HEK293 (cell line): ENCODE measurements at regions not wholly inside any gene's neighbourhood (a gene's known extent, or its start where the extent isn't known, plus 50 kb on each side); places are given as distances from the start of the nearest gene placed in this dataset.

Source experiments
- CTCF ChIA-PET: fragments of 350-600 bp; formaldehyde crosslinking; extraction: SDS; loops from one replicate; lab custom pipeline; 2021; ENCODE audit warnings: antibody characterized with exemption; lab: Yijun Ruan, JAX
- POLR2A ChIA-PET: fragments of 300-600 bp; formaldehyde crosslinking; extraction: SDS; loops from one replicate; lab custom pipeline; 2020; ENCODE audit warnings: antibody characterized with exemption, inconsistent platforms; lab: Yijun Ruan, JAX
- H3K27ac ChIP-seq: fragments of 200-500 bp; sonication (Bioruptor generic); 2 replicates; pipeline ENCODE4 v1.5.1; 2014; ENCODE audit warnings: low read depth, low read length, control low read depth, inconsistent platforms; ENCODE audit errors: extremely low read depth
- H3K36me3 ChIP-seq, 2 experiments: fragments of 200-500 bp in 1 of 2; sonication (Bioruptor generic) in 1 of 2; 1 replicate in 1 of 2; 2 replicates in 1 of 2; pipeline ENCODE4 v1.5.1; 2014 to 2017; ENCODE audit warnings: inconsistent platforms in 2 of 2, low read length in 2 of 2; ENCODE audit not compliant: control insufficient read depth in 2 of 2, insufficient read depth in 1 of 2
- H3K4me1 ChIP-seq: fragments of 200-500 bp; sonication (Bioruptor generic); 2 replicates; pipeline ENCODE4 v1.5.1; 2014; ENCODE audit warnings: mild to moderate bottlenecking, low read length, inconsistent platforms; ENCODE audit not compliant: control insufficient read depth, insufficient read depth
- H3K4me3 ChIP-seq: 2 replicates; pipeline ENCODE4 v1.5.1; 2011; ENCODE audit warnings: low read depth, mild to moderate bottlenecking, control low read depth, low read length, moderate library complexity
- H3K9me3 ChIP-seq: fragments of 200-500 bp; sonication (Bioruptor generic); 2 replicates; pipeline ENCODE4 v1.5.1; 2014; ENCODE audit warnings: low read depth, low read length, inconsistent platforms; ENCODE audit not compliant: control insufficient read depth, insufficient read depth
- BCL11A ChIP-seq: fragments of 450-650 bp; formaldehyde crosslinking; IDR thresholded peaks from 2 replicates; pipeline ENCODE4 v1.5.1; 2016; ENCODE audit warnings: low read depth, missing biosample characterization, missing genetic modification characterization
- BCL6B ChIP-seq: fragments of 450-650 bp; formaldehyde crosslinking; IDR thresholded peaks from 2 replicates; pipeline ENCODE4 v1.5.1; 2017; ENCODE audit warnings: missing biosample characterization, missing genetic modification characterization
- HOXC10 ChIP-seq: sonication (generic); formaldehyde crosslinking; IDR thresholded peaks from 2 replicates; pipeline ENCODE4 v1.8.1; 2023; ENCODE audit warnings: mild to moderate bottlenecking, missing genetic modification reagents
- INSM2 ChIP-seq: fragments of 450-650 bp; formaldehyde crosslinking; IDR thresholded peaks from 2 replicates; pipeline ENCODE4 v1.5.1; 2016; ENCODE audit warnings: missing biosample characterization, missing genetic modification characterization
- REPIN1 ChIP-seq: fragments of 450-650 bp; formaldehyde crosslinking; IDR thresholded peaks from 2 replicates; pipeline ENCODE4 v1.5.1; 2017; ENCODE audit warnings: missing biosample characterization, missing genetic modification characterization, low read depth
- YY1 ChIP-seq: fragments of 450-650 bp; formaldehyde crosslinking; IDR thresholded peaks from 2 replicates; pipeline ENCODE4 v1.5.1; 2018; ENCODE audit warnings: missing biosample characterization, missing genetic modification characterization
- ZBTB11 ChIP-seq: fragments of 450-650 bp; formaldehyde crosslinking; conservative IDR thresholded peaks from 2 replicates; pipeline ENCODE4 v1.5.1; 2016; ENCODE audit warnings: low read depth, missing biosample characterization, missing genetic modification characterization
- ZBTB20 ChIP-seq: fragments of 450-650 bp; formaldehyde crosslinking; IDR thresholded peaks from 2 replicates; pipeline ENCODE4 v1.5.1; 2016; ENCODE audit warnings: missing biosample characterization, missing genetic modification characterization
- ZBTB26 ChIP-seq: fragments of 450-650 bp; formaldehyde crosslinking; optimal IDR thresholded peaks from 2 replicates; pipeline ENCODE3; 2016; ENCODE audit warnings: missing biosample characterization, mild to moderate bottlenecking, missing genetic modification characterization
- ZFP69B ChIP-seq: fragments of 450-650 bp; formaldehyde crosslinking; IDR thresholded peaks from 2 replicates; pipeline ENCODE4 v1.5.1; 2016; ENCODE audit warnings: missing biosample characterization, missing genetic modification characterization
- ZNF2 ChIP-seq: fragments of 450-650 bp; formaldehyde crosslinking; IDR thresholded peaks from 2 replicates; pipeline ENCODE4 v1.5.1; 2016; ENCODE audit warnings: missing biosample characterization, missing genetic modification characterization
- ZNF24 ChIP-seq: fragments of 450-650 bp; formaldehyde crosslinking; IDR thresholded peaks from 2 replicates; pipeline ENCODE4 v1.5.1; 2016; ENCODE audit warnings: missing biosample characterization, missing genetic modification characterization
- ZNF350 ChIP-seq: fragments of 450-650 bp; formaldehyde crosslinking; IDR thresholded peaks from 2 replicates; pipeline ENCODE4 v1.5.0; 2017; ENCODE audit warnings: missing biosample characterization, mild to moderate bottlenecking, missing genetic modification characterization
- ZNF366 ChIP-seq: fragments of 450-650 bp; formaldehyde crosslinking; conservative IDR thresholded peaks from 2 replicates; pipeline ENCODE4 v1.5.1; 2016; ENCODE audit warnings: missing biosample characterization, missing genetic modification characterization
- ZNF398 ChIP-seq: fragments of 450-650 bp; formaldehyde crosslinking; IDR thresholded peaks from 2 replicates; pipeline ENCODE4 v1.5.1; 2017; ENCODE audit warnings: missing biosample characterization, missing genetic modification characterization
- ZNF549 ChIP-seq: fragments of 450-650 bp; IDR thresholded peaks from 2 replicates; pipeline ENCODE4 v1.5.1; 2018; ENCODE audit warnings: missing biosample characterization, missing genetic modification characterization, mild to moderate bottlenecking, inconsistent platforms, moderate library complexity
- ZNF560 ChIP-seq: fragments of 450-650 bp; formaldehyde crosslinking; IDR thresholded peaks from 2 replicates; pipeline ENCODE4 v1.5.1; 2017; ENCODE audit warnings: missing biosample characterization, missing genetic modification characterization, borderline replicate concordance
- ZNF561 ChIP-seq: fragments of 450-650 bp; IDR thresholded peaks from 2 replicates; pipeline ENCODE4 v1.5.1; 2018; ENCODE audit warnings: missing biosample characterization, missing genetic modification characterization, borderline replicate concordance
- ZNF585B ChIP-seq: fragments of 450-650 bp; formaldehyde crosslinking; IDR thresholded peaks from 2 replicates; pipeline ENCODE4 v1.5.1; 2016; ENCODE audit warnings: missing biosample characterization, missing genetic modification characterization
- ZNF626 ChIP-seq: fragments of 450-650 bp; sonication (Bioruptor Pico); formaldehyde crosslinking; IDR thresholded peaks from 2 replicates; pipeline ENCODE4 v1.5.1; 2018; ENCODE audit warnings: missing biosample characterization, missing genetic modification characterization, inconsistent platforms
- ZNF658 ChIP-seq: fragments of 450-650 bp; formaldehyde crosslinking; IDR thresholded peaks from 2 replicates; pipeline ENCODE4; 2016; ENCODE audit warnings: missing biosample characterization, missing genetic modification characterization
- ZNF692 ChIP-seq: fragments of 450-650 bp; formaldehyde crosslinking; IDR thresholded peaks from 2 replicates; pipeline ENCODE4 v1.5.1; 2016; ENCODE audit warnings: missing biosample characterization, missing genetic modification characterization
- ZNF707 ChIP-seq: fragments of 450-650 bp; formaldehyde crosslinking; IDR thresholded peaks from 2 replicates; pipeline ENCODE4 v1.5.1; 2016; ENCODE audit warnings: missing biosample characterization, missing genetic modification characterization
- ZSCAN23 ChIP-seq: fragments of 450-650 bp; formaldehyde crosslinking; IDR thresholded peaks from 2 replicates; pipeline ENCODE4 v1.5.1; 2016; ENCODE audit warnings: missing biosample characterization, missing genetic modification characterization
- ZXDB ChIP-seq: fragments of 450-650 bp; formaldehyde crosslinking; IDR thresholded peaks from 2 replicates; pipeline ENCODE4 v1.5.1; 2016; ENCODE audit warnings: missing biosample characterization, missing genetic modification characterization

GRCh38 chr3:188947401-188948280 lies 224.1 kb upstream of the TPRG1 start (continued):
- TF ChIP-seq ZNF398 = 0 out of 2 replicates have a peak, but pooled peaks have one; percentile 8
- peak; percentile 77 for TF ChIP-seq ZXDB
- no peak for TF ChIP-seq ZNF626 (tag by site-specific recombination)
- no peak for TF ChIP-seq INSM2 (tag by site-specific recombination)
- TF ChIP-seq ZNF585B (tag by site-specific recombination) = no peak
- TF ChIP-seq YY1 (tag by site-specific recombination) = peak; percentile 55; the same call in 1 of the 2 replicates
- TF ChIP-seq ZNF549 (tag by site-specific recombination) = no peak
- TF ChIP-seq ZBTB20 = peak; percentile 39; the same call in 1 of the 2 replicates
- TF ChIP-seq ZNF658 (tag by site-specific recombination) = no peak
- TF ChIP-seq ZSCAN23 (tag by site-specific recombination) = no peak
- TF ChIP-seq REPIN1 (tag by site-specific recombination) = no peak
- TF ChIP-seq ZNF350 (tag by site-specific recombination) = no peak
- no peak for TF ChIP-seq ZNF561
- no peak for TF ChIP-seq BCL6B (tag by site-specific recombination)
- no peak for TF ChIP-seq ZNF560 (tag by site-specific recombination)
- 0 out of 2 replicates have a peak, but pooled peaks have one; percentile 23 for TF ChIP-seq ZNF692 (tag by site-specific recombination)
- TF ChIP-seq BCL11A = no peak

- H3K27ac ChIP-seq = peak overlapping the region; percentile 70
- TF ChIP-seq ZBTB11 (tag by site-specific recombination) (no peak), ZBTB26 (no peak), ZNF24 (tag by site-specific recombination) (no peak), HOXC10 (no peak), ZNF2 (tag by site-specific recombination) (no peak), ZFP69B (tag by site-specific recombination) (0 out of 2 replicates have a peak, but pooled peaks have one; percentile 4), ZNF366 (0 out of 2 replicates have a peak, but pooled peaks have one; percentile 22), ZNF707 (tag by site-specific recombination) (no peak)
Measured at GRCh38 chr3:188948281-188948996, 223.3 kb upstream of the TPRG1 start.

More at GRCh38 chr3:188948281-188948996, 223.3 kb upstream of the TPRG1 start:
- ChIA-PET CTCF (interaction anchor here (1.1 to 10.9 kb wide), 2 partner anchors 281 to 1210 kb away, joined by 4 to 205 read pairs; no protein-coding TSS in a partner anchor), POLR2A (interaction anchor here (0.9 to 1.7 kb wide), 2 partner anchors 1203 to 1210 kb away, joined by 3 to 15 read pairs; partner anchors contain the start of gene BCL6)
- Histone ChIP-seq H3K4me3 (peak overlapping the region; percentile 30), H3K4me1 (no peaks in the 10 kb centered on the region), H3K9me3 (no peaks in the 10 kb centered on the region), H3K36me3 (no peaks in the 10 kb centered on the region)
